Heart left ventricle (tissue), 13 donors: ENCODE measurements at regions not wholly inside any gene's neighbourhood (a gene's known extent, or its start where the extent isn't known, plus 50 kb on each side); places are given as distances from the start of the nearest gene placed in this dataset.

ENCODE experiments used
- POLR2A ChIP-seq, 2 donors: fragments of 450-650 bp; IDR thresholded peaks; one replicate each; pipeline ENCODE4 v1.6.1; 2017; ENCODE audit warnings: antibody characterized with exemption in 2 of 2, mild to moderate bottlenecking in 2 of 2, moderate library complexity in 2 of 2
- TF ChIP-seq, protein P1 (sequence below), 12 donors: fragments of 200-600 bp; sonication (generic) in 4 of 12; IDR thresholded peaks; one replicate each; pipeline versions ENCODE4 v1.5.0 to v1.8.0; 2018 to 2022; ENCODE audit warnings: antibody characterized with exemption in 12 of 12, mild to moderate bottlenecking in 5 of 12
- donor health status: ischemic (EF 13 %, LVEDD 7.1; RV severe dilation, severe dysfunction).
- donor health status: DM: no; HTN: yes; CAD: no.
- donor health status: DM: no; HTN: no; CAD: no.
- donor health status: ischemic (EF 25% LVEDD 6.9; RV normal size, moderate dysfunction).
- donor health status: ischemic (EF 25% LVEDD 5.7; RV mildly dilated, moderate dysfunction).
- donor health status: ischemic (EF 35%, LVEDD 5.7; RV mildly dilated, moderate dysfunction).
- donor health status: nonischemic (EF 11% LVEDD 7.7; RV severe dilation, severe dysfunction).
- donor health status: DM: yes; HTN: yes; CAD: no.
- donor health status: PGD.
- donor health status: ischemic (EF 29% LVEDD 5.4; RV normal size, mild dysfunction).
- donor health status: nonischemic (EF 23%, LVEDD 6.1; RV moderate dilation, normal function).

DNA sequence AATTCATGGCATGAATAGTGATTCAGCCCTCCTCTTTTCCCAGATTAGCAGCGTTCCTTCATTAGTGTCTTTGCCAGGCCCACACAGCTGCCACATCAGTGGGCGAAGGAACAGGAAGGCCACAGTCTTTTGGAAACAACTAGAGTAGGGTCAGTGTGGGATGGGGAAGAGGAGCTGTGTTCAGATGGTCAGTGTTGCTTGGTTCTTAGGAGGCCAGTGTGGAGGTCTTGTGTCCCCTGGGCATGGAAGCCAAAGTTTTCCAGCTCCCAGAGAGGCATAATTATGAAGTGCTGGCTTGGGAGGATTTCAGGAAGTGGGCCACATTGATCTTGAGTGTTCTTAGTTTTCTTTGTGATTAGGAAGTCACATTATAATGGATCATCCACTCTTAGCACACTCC lies 269.6 kb downstream of the PSAT1 start:
- TF ChIP-seq, protein P1, sequence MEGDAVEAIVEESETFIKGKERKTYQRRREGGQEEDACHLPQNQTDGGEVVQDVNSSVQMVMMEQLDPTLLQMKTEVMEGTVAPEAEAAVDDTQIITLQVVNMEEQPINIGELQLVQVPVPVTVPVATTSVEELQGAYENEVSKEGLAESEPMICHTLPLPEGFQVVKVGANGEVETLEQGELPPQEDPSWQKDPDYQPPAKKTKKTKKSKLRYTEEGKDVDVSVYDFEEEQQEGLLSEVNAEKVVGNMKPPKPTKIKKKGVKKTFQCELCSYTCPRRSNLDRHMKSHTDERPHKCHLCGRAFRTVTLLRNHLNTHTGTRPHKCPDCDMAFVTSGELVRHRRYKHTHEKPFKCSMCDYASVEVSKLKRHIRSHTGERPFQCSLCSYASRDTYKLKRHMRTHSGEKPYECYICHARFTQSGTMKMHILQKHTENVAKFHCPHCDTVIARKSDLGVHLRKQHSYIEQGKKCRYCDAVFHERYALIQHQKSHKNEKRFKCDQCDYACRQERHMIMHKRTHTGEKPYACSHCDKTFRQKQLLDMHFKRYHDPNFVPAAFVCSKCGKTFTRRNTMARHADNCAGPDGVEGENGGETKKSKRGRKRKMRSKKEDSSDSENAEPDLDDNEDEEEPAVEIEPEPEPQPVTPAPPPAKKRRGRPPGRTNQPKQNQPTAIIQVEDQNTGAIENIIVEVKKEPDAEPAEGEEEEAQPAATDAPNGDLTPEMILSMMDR (IDR thresholded peaks at IDR 0.05) = no peak
- TF ChIP-seq POLR2A (IDR thresholded peaks at IDR 0.05) = no peak
